Activated T-cell treated with anti-CD3 and anti-CD28 coated beads for 24 hours (primary cell): ENCODE measurements at regions not wholly inside any gene's neighbourhood (a gene's known extent, or its start where the extent isn't known, plus 50 kb on each side); places are given as distances from the start of the nearest gene placed in this dataset.
"Not testable (repeated sequence)": the region's sequence is repeated elsewhere in the genome, so short reads cannot be mapped to it uniquely, and the experiment has no call there.

Experiments used
- DNase-seq: peaks from one replicate; pipeline ENCODE4 v3.0.0-alpha.2; 2020; ENCODE audit warnings: low read depth

DNA sequence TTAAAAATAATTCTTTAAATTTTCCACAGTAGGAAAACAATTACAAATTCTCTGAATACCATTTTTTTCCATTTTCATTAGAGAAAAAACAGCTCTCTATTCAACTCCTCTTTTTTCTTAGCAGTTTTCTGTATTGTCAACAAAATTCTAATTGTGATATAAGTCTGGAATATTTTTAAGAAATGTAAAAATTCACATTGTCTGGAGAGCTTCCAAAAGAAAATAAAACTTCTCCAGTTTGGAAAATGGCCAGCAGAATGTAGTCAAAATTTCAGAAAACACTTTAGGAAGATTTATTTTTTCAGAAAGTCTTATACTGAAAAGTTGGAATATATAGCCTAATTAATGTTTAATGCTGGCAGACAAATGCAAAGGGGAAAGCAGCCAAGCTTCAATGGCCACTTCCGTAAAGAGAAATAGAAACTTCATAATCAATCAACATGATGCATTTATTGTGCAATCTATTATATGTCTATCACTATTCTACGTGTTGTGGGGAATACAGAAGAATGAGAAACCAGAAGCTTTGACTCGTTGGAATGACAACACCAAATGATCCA, 733.2 kb upstream of the PKDCC start:
- DNase-seq, result no peak

DNA sequence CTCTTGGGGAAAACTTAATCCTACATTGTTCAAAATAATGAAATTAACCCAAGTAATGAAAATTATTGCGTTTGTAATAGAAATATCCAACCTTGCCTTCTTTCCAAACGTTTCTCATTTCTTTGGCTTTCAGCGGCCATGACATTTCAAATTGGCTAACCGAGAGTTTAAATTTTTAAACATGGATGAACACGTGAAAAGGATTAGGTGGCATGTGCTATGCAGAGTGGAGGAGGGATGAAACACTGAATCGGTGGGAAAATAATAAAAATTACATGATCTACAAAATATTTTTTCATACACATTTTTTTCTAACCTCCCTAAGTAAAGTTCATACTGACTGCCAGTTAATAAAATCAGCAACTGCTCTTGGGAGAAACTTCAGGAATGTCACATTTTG, 728.4 kb upstream of the PKDCC start:
- DNase-seq, result no peak

DNA sequence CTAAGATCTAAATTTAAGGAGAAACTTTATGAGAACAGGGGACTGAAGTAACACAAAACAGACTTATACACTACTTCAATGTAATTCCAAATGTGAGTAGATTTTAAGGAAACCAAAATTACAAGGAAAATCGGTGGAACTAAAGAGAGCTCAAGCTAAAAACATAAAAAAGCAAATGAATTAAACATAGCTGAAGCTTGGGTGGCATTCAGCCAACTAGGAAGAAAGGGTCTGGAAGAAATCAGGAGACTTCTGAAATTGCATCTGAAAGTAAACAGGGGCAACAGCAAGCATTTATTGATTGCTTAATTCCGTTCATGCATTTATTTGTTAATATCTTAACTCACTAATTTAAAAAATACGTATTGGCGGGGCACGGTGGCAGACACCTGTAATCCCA, 727.3 kb upstream of the PKDCC start:
- no peak for DNase-seq

DNA sequence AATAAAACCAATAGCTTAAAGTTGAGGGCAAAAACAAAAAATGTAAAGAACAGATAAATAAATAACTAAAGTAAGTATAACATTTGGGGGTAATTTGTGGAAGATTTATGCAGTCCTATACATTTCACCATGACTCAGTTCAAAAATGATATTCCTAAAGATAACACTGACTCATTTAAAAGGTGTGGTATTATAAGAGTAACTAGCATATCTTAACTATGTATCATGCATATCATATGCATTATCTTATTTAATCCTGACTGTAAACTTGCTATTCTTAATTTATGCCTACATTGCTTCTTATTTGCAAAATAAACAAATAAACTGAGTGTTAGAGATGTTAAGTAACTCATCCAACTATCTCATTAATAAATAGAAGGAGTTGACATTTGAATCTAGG, 726.5 kb upstream of the PKDCC start:
- no peak for DNase-seq

DNA sequence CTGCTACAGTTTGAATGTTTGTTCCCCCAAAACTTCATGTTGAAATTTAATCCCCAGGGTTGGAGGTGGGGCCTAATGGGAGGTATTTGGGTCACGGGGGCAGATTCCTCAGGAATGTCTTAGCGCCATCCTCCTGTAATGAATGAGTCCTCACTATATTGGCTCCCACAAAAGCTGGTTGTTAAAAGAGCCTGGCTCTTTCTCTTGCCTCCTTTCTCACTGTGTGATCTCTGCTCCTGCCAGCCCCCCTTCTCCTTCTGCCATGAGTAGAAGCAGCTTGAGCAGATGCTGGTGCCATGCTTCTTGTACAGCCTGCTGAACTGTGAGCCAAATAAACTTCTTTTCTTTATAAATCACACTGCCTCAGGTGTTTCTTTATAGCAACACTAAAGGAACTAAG, 721.0 kb upstream of the PKDCC start:
- DNase-seq, result no peak

DNA sequence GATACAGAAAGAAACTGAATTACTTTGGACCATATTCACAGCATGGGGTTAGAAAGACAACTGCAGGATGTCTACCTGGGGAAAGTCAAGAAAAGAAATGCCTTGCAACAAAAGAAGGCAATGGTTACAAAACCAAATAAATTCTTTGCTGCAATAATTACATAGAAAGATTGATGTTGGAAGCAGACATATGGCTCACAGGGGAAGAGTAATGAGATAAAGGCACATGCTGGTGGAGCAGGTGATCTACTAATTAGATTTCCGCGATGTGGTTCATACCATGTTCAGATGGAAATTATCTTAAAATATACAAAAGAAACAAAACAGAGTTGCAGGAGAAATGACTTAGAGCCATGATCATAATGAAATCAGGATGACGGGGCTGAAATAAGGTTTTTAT, 718.8 kb upstream of the PKDCC start:
- DNase-seq, result no peak

DNA sequence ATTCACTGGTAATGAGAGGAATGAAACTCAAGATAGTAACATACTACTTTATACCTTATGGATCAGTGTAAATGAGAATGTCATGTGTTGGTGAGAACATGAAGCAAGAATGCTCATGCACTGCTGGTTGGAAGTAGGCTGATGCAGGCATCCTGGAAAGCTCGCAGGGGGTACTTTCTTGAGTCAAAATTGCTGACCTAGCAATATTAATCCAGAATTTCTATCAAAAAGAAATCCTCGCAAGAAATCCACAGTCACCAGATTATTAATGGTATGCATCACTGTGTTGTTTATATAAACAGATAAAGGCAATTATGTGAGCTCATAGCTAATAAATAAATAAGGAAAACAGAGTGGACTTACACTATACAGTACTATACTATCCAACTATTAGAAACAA, 713.7 kb upstream of the PKDCC start:
- DNase-seq, result no peak

DNA sequence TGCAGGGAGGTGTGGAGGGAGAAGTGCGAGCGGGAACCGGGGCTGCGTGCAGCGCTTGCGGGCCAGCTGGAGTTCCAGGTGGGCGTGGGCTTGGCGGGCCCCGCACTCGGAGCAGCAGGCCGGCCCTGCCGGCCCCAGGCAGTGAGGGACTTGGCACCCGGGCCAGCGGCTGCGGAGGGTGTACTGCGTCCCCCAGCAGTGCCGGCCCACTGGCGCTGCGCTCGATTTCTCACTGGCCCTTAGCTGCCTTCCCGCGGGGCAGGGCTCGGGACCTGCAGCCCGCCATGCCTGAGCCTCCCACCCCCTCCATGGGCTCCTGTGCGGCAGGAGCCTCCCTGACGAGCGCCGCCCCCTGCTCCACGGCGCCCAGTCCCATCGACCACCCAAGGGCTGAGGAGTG, 712.2 kb upstream of the PKDCC start:
- DNase-seq, result not testable (repeated sequence)

DNA sequence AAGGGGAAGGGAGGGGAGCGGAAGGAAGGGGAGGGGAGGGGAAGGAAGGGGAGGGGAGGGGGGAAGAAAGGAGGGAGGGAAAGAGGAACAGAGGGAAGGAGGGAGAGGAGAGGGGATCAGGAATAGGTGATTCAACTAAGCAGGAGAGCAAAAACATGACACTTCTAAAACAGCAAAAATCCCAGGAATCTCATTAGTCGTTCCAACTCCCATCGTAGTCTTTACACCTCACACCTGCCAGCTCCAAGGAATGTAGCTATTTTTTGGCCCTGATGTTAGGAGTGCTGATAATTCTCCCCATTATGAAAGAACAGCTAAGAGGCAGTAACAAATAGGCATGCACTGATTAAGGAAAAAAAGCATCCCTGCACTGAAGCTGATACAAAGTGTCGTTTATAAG, 709.9 kb upstream of the PKDCC start:
- DNase-seq, result no peak

DNA sequence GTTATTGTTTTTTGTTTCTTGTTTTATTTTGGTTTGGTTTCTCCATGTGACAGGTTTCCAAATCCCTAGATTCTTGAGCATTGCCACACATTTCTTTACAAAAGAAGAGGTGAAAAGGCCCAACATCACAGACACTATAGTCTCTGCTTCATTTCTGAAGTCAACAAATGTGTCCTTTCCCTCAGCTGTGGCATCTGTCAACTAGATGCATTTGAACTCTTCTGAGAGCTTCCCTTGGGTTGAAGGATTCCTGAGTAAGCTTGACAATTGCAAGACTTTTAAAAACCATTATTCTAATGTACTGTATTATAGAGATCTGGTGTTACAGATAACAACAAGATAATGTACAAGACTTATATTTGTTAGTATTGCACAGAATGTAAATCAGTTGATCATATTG, 703.3 kb upstream of the PKDCC start:
- DNase-seq, result no peak

DNA sequence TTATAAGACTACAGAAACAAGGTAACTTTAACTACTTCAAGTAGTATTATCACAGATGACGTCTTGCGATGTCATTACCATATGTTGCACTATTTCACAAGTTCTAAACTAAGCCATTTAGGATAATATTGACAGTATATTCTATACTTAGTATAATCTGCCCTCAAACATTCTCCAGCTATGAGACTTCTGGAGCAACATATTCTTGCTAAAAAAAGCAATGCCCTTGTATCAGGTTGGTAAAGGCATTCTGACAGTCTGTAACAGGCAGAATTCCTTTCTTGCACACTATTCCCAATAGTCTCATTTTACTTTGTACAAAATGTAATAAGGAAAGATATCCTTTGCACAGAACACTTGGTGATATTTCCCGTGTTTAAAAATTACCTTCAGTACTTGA, 694.8 kb upstream of the PKDCC start:
- no peak for DNase-seq

DNA sequence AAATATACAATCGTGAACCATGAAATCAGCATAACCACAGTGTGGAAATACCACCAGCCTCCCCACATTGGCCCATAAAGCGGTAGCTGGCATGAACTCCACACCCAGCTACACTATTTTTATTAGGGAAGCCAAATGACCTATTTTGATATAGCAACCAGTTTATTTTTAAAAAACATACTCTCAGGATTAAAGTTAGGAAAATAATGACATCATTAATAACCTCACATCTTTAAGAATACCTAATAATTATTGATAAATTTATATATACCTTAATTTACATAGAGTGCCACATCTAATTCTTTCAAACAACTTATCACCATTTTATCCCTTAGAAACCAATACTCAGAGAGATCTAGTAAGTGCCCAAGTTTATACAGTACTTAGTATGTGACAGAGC, 692.0 kb upstream of the PKDCC start:
- no peak for DNase-seq

DNA sequence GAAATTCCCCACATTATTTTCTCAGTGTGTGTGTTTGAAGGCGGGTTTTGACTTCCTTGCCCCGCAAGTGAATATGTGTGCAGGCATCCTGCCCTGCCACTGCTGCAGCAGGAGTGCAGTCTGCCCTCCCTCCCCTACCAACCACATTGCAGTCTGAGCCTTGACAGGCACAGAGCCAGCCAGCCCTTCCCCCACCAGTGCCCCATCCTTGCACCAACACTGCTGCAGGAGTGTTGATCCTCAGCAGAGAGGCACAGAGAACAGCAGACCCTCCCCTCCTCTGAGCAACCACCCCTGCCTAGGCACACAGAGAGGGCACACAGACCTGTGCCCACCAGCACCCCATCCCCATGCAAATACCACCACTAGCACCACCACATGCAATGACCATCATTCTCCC, 683.0 kb upstream of the PKDCC start:
- DNase-seq, result no peak

DNA sequence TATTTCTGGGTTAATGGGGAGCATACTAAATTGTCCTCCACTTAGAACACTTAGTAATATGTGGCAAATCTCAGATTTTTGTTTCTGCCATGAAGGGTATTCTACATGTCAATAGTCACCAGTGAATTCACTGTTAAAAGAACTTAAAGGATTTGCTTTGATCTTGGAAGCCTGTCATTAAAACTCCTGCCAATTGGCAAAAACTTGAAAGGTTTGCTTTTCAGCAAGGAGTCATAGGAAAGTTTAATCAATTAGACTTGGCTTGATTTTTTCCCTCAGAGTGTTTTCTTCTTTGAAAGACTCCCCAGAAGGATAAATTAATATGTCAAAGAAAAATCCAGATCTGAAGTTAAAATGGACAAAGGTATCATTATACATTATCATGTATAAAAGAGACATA, 671.9 kb upstream of the PKDCC start:
- no peak for DNase-seq

DNA sequence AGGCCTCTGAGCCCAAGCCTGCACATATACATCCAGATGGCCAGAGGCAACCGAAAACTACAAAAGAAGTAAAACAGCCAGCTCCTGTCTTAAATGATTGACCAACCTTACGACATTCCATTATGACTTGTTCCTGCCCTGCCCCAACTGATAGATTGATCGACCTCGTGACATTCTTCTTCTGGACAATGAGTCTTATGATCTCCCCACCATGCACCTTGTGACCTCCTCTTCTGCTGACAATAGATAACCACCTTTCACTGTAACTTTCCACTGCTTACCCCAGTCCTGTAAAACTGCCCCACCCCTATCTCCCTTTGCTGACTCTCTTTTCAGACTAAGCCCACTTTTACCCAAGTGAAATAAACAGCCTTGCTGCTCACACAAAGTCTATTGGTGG, 670.0 kb upstream of the PKDCC start:
- no peak for DNase-seq

DNA sequence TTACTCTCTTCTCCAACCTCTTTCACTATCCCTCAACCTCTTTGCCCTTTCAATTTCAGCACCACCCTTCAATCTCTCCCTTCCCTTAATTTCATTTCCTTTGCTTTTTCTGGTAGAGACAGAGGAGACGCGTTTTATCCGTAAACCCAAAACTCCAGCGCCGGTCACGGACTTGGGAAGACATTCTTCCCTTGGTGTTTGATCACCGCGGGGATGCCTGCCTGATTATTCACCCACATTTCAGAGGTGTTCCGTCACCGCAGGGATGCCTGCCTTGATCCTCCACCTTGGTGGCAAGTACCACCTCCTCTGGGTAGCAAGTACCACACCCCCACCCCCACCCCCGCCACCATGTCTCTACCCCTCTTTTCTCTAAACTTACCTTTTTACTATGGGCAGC, 669.4 kb upstream of the PKDCC start:
- no peak for DNase-seq

DNA sequence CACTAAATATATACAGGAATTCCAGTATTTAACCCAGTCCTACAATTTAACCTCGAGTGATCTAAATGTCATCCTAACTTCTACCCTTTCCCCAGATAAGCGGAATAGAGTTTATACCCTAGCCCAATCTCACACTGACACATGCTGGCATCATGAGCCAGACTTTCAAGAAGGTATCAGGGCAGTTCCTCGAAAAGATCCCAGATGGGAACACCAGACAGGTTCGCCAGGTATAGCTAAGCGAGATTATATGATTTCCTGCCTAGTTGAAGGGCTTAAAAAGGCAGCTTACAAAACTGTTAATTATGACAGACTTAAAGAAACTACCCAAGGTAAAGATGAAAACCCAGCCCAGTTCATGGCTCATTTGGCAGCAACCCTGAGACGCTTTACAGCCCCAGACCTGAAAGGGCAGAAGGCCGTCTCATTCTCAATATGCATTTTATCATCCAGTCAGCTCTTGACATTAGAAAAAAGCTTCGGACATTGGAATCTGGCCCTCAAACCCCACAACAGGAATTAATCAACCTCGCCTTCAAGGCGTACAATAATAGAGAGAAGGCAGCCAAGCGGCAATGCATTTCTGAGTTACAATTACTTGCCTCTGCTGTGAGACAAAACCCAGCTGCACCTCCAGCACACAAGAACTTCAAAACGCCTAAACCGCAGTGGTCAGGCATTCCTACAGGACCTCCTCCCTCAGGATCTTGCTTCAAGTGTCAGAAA, 668.2 kb upstream of the PKDCC start:
- DNase-seq, result no peak

DNA sequence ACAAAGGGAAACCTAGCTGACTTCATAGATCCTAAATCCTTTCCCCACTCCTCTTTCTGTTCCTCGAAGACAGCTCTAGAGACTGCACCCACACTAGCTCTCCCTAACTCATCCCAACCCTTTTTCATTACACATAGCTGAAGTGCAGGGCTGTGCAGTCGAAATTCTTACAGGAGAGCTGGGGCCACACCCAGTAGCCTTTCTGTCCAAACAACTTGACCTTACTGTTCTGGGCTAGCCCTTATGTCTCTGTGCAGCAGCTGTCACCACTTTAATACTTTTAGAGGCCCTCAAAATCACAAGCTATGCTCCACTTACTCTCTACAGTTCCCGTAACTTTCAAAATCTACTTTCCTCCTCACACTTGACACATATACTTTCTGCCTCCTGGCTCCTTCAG, 666.1 kb upstream of the PKDCC start:
- DNase-seq, result no peak

DNA sequence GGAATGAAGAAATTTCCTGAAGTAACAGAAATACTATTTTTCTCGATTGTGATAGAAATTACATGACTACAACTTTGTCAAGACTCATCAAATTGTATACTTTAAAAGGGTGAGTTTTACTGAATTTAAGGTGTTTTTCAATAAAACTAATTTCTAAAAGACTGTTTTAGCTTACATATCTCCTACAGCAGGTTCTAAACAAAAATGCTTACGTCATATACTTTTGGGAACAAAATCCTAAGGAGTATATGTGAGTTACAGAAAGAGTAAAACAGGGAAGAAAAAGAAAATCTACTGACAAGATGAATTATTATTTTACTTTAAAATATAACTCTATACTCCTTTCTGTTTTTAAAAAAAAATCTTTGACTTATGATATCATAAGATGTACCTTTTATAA, 660.3 kb upstream of the PKDCC start:
- DNase-seq, result no peak

DNA sequence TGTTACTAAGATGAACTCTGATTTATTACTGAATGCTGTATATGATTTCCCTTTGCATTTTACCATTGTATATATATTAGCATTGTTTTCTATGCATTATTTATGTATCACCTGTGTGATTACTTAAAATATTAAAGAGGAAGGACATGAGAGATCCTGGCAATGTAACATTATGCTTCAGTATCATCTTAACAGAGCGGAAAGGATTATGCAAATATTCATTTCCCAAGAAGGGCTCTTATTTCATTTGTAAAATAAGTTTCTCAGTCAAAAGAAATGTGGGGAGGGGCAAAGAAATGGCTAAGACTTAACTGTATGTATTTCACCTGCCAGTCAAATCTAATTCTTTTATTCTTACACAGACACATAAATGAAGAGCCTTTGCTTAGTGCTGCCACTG, 654.2 kb upstream of the PKDCC start:
- DNase-seq, result no peak

DNA sequence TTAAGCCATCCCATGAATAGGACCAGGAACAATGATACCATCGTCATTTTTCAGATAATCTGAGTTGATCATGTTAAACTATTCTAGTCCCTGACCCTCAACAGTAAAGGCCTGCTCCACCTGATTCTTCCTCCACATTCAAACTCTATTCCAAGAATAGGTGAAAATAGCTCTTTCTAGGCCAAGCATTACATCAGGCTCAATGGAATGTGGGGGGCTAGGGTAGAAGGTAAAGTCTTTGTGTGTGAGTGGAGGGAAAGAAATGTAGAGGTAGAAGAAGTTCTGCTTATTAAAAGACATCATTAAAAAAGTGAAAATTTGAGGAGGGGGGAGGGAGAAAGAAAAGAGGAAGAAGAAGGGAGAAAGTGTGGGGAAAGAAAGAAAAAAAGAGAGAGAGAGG, 653.3 kb upstream of the PKDCC start:
- DNase-seq, result no peak

DNA sequence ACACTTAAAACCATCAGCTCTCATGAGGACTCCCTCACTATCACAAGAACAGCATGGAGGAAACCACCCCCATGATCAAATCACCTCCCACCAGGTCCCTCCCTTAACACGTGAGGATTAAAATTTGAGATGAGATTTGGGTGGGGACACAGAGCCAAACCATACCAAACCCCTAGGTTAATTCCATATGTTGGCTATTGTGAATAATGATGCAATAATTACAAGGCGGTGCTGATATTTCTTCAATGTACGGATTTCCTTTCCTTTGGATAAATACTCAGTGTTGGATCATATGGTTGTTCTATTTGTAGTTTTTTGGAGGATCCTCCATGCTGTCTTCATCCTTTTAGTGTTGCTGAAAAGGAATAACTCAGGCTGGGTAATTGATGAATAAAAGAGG, 652.1 kb upstream of the PKDCC start:
- DNase-seq, result no peak

DNA sequence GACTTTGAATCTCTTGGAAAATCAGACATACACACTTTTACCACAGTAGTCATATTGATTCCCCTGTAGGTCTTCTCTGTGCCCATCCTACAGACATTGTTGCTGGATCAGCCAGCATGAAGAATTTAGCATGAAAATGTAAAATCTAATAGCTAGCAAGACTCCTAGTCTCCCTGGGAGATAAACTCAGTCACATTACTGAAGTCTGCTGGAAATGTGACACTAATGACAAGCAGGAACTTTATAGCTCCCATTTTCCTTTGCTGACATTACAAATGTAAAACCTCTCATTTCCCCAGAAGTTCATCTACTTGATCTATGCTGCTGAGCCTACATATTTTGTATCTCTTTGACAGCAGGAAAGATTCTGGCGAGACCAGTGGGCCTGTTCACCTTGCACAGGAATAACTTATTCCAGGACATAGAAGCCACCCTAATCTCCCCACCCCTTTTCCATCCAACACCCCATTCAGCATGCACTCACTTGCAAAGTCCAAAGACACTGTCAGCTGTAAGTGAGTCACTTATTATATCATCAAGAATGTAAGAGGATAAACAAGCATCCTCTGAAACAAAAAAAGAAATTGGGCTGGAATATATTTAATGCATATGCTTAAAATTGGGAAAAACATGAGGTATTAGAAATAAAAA, 648.3 kb upstream of the PKDCC start:
- no peak for DNase-seq

DNA sequence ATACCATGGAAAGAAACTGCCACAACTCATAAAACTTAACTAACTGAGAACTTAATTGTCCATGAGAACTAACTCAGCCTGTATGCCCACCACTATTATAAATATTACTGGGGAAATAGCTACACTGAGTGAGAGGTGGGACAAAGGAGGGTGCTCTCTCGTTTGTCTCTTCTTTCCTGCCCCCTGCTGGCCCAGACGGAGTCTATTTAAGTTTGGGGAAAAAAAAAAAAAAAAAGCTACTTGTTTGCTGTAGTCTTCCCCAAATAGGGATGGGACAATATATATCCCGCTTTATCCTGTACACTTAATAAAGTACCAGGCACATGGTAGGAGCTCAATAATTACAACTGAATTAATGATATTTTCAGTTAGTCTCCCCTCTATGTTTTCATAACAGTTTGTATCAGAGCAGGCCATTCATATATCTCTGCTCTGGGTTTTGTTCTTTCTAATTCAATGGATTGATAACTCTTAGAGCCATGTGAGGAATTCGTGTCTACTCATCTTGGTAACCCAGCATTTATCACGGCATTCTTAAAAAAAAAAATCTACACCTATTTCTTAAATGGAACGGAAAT, 647.6 kb upstream of the PKDCC start:
- DNase-seq, result no peak
